Lower leg skin (tissue), 4 donors: ENCODE measurements at regions not wholly inside any gene's neighbourhood (a gene's known extent, or its start where the extent isn't known, plus 50 kb on each side); places are given as distances from the start of the nearest gene placed in this dataset.

Source experiments
- DNase-seq, 2 donors: peaks; one replicate each; pipeline ENCODE4 v3.0.0-alpha.2; 2019; ENCODE audit warnings: low spot score in 2 of 2
- H3K4me3 ChIP-seq: fragments of 200-600 bp; sonication (generic); 2 replicates; pipeline ENCODE4 v1.5.1; 2017; ENCODE audit warnings: mild to moderate bottlenecking, low read depth; ENCODE audit not compliant: poor library complexity, severe bottlenecking
- CTCF ChIP-seq, 3 donors: fragments of 450-650 bp; IDR thresholded peaks; one replicate each; pipeline ENCODE4 v1.5.1; 2016; ENCODE audit warnings: antibody characterized with exemption in 3 of 3, mild to moderate bottlenecking in 3 of 3, moderate library complexity in 2 of 3
- POLR2A ChIP-seq, 2 donors: fragments of 450-650 bp; IDR thresholded peaks; one replicate each; pipeline ENCODE4 v1.6.1; 2016 to 2017; ENCODE audit warnings: antibody characterized with exemption in 2 of 2, mild to moderate bottlenecking in 1 of 2, moderate library complexity in 1 of 2
- WGBS, 2 donors: methylation state at CpG; one replicate each; pipeline ENCODE4 v1.1.5; 2018; 5-methylcytosine and 5-hydroxymethylcytosine counted together
- intact Hi-C: fragments of 100-400 bp; cut with DNase I; formaldehyde crosslinking; loops from one replicate; pipeline ENCODE4 v1.15.0; 2023; ENCODE audit warnings: low total_unique reads

- no peak overlapping the region for H3K4me3 ChIP-seq
- TF ChIP-seq POLR2A (IDR thresholded peaks at IDR 0.05): no peak
- no peak for TF ChIP-seq CTCF (IDR thresholded peaks at IDR 0.05)
- no peak for DNase-seq
- intact Hi-C loops: no loop called here
- WGBS, 2 donors: 83 to 87% methylated on average over 22 to 23 of the region's 23 CpGs
Measured at GRCh38 chr22:48588151-48588877, 1239.4 kb downstream of the BRD1 start.

- no peak overlapping the region for H3K4me3 ChIP-seq
Measured at GRCh38 chr22:48587236-48587865, 1240.3 kb downstream of the BRD1 start.

GRCh38 chr22:48586799-48587185, 1240.9 kb downstream of the BRD1 start:
- DNase-seq: no peak
- 76 to 90% methylated on average over 5 to 7 of the region's 7 CpGs for WGBS, 2 donors
- no peak for TF ChIP-seq POLR2A (IDR thresholded peaks at IDR 0.05)
- no peak overlapping the region for H3K4me3 ChIP-seq
- intact Hi-C loops: no loop called here

More at GRCh38 chr22:48587236-48587865, 1240.3 kb downstream of the BRD1 start:
- no peak for DNase-seq
- TF ChIP-seq CTCF (IDR thresholded peaks at IDR 0.05) (no peak), POLR2A (IDR thresholded peaks at IDR 0.05) (no peak)
- 73 to 79% methylated on average over 14 to 17 of the region's 18 CpGs for WGBS, 2 donors
- intact Hi-C loops: no loop called here

GRCh38 chr22:48585916-48586798, 1241.5 kb downstream of the BRD1 start:
- intact Hi-C loops: no loop called here
- 74 to 75% methylated on average over 19 to 20 of the region's 21 CpGs for WGBS, 2 donors
- H3K4me3 ChIP-seq: no peak overlapping the region
- no peak for DNase-seq
- TF ChIP-seq CTCF (IDR thresholded peaks at IDR 0.05): no peak
- TF ChIP-seq POLR2A (IDR thresholded peaks at IDR 0.05): no peak

GRCh38 chr22:48584170-48584569, 1243.5 kb downstream of the BRD1 start:
- intact Hi-C loops: no loop called here

More at GRCh38 chr22:48584170-48584569, 1243.5 kb downstream of the BRD1 start:
- no peak overlapping the region for H3K4me3 ChIP-seq
- WGBS, 2 donors: 93 to 97% methylated on average over 3 of the region's 3 CpGs
- no peak for DNase-seq
- TF ChIP-seq CTCF (IDR thresholded peaks at IDR 0.05) (no peak), POLR2A (IDR thresholded peaks at IDR 0.05) (no peak)
